Smooth muscle cell (in vitro differentiated cells): ENCODE measurements at regions not wholly inside any gene's neighbourhood (a gene's known extent, or its start where the extent isn't known, plus 50 kb on each side); places are given as distances from the start of the nearest gene placed in this dataset.

Experiments used
- DNase-seq: peaks from one replicate; lab custom pipeline; 2025; ENCODE audit not compliant: unreplicated experiment; lab: John Stamatoyannopoulos, UW
- H2AFZ ChIP-seq: fragments of 200-600 bp; sonication (generic); 2 replicates; pipeline ENCODE4 v1.6.0; 2016; ENCODE audit warnings: antibody characterized with exemption, low read depth, mild to moderate bottlenecking
- H3F3A ChIP-seq: fragments of 200-600 bp; sonication (generic); 2 replicates; pipeline ENCODE4 v1.6.0; 2017; ENCODE audit warnings: antibody characterized with exemption, low read depth
- H3K27ac ChIP-seq: fragments of 200-600 bp; sonication (generic); 2 replicates; pipeline ENCODE4 v1.5.1; 2016; ENCODE audit warnings: low read depth, mild to moderate bottlenecking
- H3K27me3 ChIP-seq: fragments of 200-600 bp; sonication (generic); 2 replicates; pipeline ENCODE4 v1.6.1; 2016; ENCODE audit warnings: low read depth, mild to moderate bottlenecking
- H3K36me3 ChIP-seq: fragments of 200-600 bp; sonication (generic); 2 replicates; pipeline ENCODE4 v1.5.1; 2016; ENCODE audit warnings: low read depth
- H3K4me1 ChIP-seq: fragments of 200-600 bp; sonication (generic); 2 replicates; pipeline ENCODE4 v1.5.1; 2016; ENCODE audit warnings: low read depth
- H3K4me2 ChIP-seq: fragments of 200-600 bp; sonication (generic); 2 replicates; pipeline ENCODE4 v1.6.0; 2016; ENCODE audit warnings: mild to moderate bottlenecking
- H3K4me3 ChIP-seq: fragments of 200-600 bp; sonication (generic); 2 replicates; pipeline ENCODE4 v1.5.1; 2016; ENCODE audit warnings: mild to moderate bottlenecking
- H3K79me2 ChIP-seq: fragments of 200-600 bp; sonication (generic); 2 replicates; pipeline ENCODE4 v1.6.0; 2016; ENCODE audit warnings: low read depth, mild to moderate bottlenecking
- H3K9ac ChIP-seq: fragments of 200-600 bp; sonication (generic); 2 replicates; pipeline ENCODE4 v1.6.0; 2016; ENCODE audit warnings: low read depth
- H3K9me3 ChIP-seq: fragments of 200-600 bp; sonication (generic); replicated peaks from 2 replicates; pipeline ENCODE4 v1.5.1; 2016; ENCODE audit warnings: low read depth
- H4K20me1 ChIP-seq: fragments of 200-600 bp; sonication (generic); 2 replicates; pipeline ENCODE4 v1.6.0; 2016; ENCODE audit warnings: low read depth
- WGBS: methylation state at CpG from one replicate; pipeline ENCODE4 v1.1.7; 2016; ENCODE audit warnings: low lambda C conversion rate; 5-methylcytosine and 5-hydroxymethylcytosine counted together
- TF ChIP-seq, protein P1 (sequence below): fragments of 200-600 bp; sonication (generic); IDR thresholded peaks from 2 replicates; pipeline ENCODE4 v1.5.1; 2017; ENCODE audit warnings: borderline replicate concordance, mild to moderate bottlenecking, antibody characterized with exemption; ENCODE audit not compliant: insufficient read depth, poor library complexity, severe bottlenecking

DNA sequence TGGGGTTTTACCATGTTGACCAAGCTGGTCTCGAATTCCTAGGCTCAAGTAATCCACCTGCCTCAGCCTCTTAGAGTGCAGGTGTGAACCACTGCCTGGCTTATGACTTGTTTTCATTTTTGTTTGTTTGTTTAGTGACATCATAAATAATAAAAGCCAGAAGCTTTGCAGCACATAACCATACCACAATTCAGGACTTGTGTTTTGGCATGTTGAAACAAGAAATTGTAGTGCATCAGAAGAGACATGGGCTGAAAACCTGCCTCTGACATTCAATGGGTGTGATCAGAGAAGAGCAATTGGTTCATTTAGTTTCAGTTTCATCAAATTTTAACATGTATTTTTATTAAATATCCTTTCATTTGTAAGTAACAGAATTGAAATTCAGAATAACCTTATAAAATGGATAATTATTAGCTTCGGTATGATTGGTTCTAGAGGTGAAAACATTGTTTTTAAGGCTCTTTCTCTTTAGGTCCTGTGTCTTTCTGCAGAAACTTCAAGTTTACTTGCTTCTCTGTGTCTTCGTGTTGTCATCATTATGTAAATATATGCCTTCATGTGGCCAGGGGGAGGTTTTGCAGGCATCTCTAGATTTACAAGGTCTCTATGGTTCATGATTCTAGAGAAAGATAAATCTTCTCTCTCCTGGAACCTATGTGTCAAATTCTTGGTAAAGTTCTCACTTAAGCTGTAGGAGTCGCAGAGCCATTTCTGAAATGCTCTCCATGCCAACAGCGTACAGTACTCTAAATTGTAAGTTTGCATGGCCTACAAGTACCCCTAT is 312.0 kb downstream of the KCNC2 start:
- no peak overlapping the region for H3K27ac ChIP-seq
- no peaks in the 10 kb centered on the region for H3K36me3 ChIP-seq
- no peaks in the 10 kb centered on the region for H3F3A ChIP-seq
- 88% methylated on average over 5 of the region's 5 CpGs for WGBS
- no peak overlapping the region for H3K9ac ChIP-seq
- H3K9me3 ChIP-seq = no peaks in the 10 kb centered on the region
- H3K27me3 ChIP-seq = no peaks in the 10 kb centered on the region
- no peaks in the 10 kb centered on the region for H4K20me1 ChIP-seq
- no peaks in the 10 kb centered on the region for H3K79me2 ChIP-seq
- DNase-seq = no peak
- no peaks in the 10 kb centered on the region for H3K4me1 ChIP-seq
- TF ChIP-seq, protein P1, sequence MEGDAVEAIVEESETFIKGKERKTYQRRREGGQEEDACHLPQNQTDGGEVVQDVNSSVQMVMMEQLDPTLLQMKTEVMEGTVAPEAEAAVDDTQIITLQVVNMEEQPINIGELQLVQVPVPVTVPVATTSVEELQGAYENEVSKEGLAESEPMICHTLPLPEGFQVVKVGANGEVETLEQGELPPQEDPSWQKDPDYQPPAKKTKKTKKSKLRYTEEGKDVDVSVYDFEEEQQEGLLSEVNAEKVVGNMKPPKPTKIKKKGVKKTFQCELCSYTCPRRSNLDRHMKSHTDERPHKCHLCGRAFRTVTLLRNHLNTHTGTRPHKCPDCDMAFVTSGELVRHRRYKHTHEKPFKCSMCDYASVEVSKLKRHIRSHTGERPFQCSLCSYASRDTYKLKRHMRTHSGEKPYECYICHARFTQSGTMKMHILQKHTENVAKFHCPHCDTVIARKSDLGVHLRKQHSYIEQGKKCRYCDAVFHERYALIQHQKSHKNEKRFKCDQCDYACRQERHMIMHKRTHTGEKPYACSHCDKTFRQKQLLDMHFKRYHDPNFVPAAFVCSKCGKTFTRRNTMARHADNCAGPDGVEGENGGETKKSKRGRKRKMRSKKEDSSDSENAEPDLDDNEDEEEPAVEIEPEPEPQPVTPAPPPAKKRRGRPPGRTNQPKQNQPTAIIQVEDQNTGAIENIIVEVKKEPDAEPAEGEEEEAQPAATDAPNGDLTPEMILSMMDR = no peak
- no peak overlapping the region for H3K4me2 ChIP-seq
- H2AFZ ChIP-seq = no peak overlapping the region
- H3K4me3 ChIP-seq = no peak overlapping the region

DNA sequence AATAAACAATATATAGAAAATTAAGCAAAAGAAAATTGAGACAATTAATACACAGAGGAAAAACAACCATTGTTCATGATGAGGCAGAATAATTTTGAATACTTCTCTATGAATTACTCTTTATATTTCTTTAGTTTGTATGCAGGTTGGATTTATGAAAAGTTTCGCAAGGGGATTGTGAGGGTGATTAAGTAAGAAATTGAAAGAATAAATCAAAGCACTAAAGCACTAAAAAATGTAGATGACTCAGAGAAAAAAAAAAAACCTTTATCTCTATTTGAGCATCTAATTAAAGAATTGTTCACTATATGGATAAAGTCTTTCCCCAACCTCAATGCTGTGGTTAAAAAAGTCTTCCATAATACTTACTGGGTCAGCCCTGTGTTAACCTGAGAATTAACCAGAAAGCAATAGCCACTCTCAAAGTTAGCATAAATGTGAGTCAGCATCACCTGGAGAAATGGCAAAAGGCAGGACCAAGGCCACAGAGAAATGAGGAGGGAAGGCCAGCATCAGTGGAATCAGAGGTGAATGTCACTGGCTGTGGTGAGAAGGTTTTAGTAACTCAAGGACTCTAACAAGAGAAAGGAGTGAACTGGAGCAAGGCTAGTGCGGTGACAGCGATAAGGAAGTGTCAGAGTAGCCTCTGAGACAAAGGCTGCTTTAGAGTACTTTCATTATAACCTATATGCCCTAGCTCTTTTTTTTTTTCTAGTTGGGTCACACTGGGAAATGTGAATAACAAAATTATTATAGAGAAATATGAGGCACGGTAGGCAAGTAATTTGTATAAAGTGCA is 310.4 kb downstream of the KCNC2 start:
- Histone ChIP-seq H3K27ac (no peak overlapping the region), H3K27me3 (no peaks in the 10 kb centered on the region), H3K4me3 (no peak overlapping the region), H3K79me2 (no peaks in the 10 kb centered on the region), H3K9me3 (no peaks in the 10 kb centered on the region), H3K4me1 (no peaks in the 10 kb centered on the region), H2AFZ (no peak overlapping the region), H4K20me1 (no peaks in the 10 kb centered on the region), H3F3A (no peaks in the 10 kb centered on the region), H3K36me3 (no peaks in the 10 kb centered on the region), H3K4me2 (no peak overlapping the region), H3K9ac (no peak overlapping the region)
- no peak for DNase-seq
- WGBS = 95% methylated on average over 4 of the region's 4 CpGs
- TF ChIP-seq, protein P1 = no peak

DNA sequence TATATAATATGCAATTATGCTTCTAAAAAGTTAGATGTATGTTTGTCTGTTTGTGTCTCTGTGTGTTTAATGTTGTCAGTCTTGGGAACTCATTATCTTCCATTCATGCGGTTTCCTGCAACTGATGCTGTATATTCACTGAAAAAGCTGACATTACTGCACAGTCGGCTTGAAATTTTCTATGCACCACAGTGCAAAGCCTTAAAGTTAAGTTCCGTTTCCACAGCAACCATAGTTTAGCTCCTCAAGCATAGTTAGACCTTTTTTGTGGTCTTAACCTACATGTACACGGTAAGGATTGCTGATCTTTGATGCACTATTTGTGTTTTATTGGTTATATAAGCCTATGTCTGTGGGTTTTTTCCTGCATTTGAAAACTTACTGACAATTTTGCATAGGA is 309.4 kb downstream of the KCNC2 start:
- H3K9me3 ChIP-seq = no peaks in the 10 kb centered on the region
- 94% methylated on average over 4 of the region's 4 CpGs for WGBS
- no peak overlapping the region for H3K4me3 ChIP-seq
- no peak overlapping the region for H2AFZ ChIP-seq
- no peak for DNase-seq
- no peak overlapping the region for H3K9ac ChIP-seq
- no peak overlapping the region for H3K27ac ChIP-seq
- H3K27me3 ChIP-seq = no peaks in the 10 kb centered on the region
- no peaks in the 10 kb centered on the region for H3F3A ChIP-seq
- no peaks in the 10 kb centered on the region for H4K20me1 ChIP-seq
- TF ChIP-seq, protein P1 = no peak
- no peak overlapping the region for H3K4me2 ChIP-seq
- H3K36me3 ChIP-seq = no peaks in the 10 kb centered on the region
- H3K79me2 ChIP-seq = no peaks in the 10 kb centered on the region
- no peaks in the 10 kb centered on the region for H3K4me1 ChIP-seq
